HFFc6 (cell line): ENCODE measurements at regions not wholly inside any gene's neighbourhood (a gene's known extent, or its start where the extent isn't known, plus 50 kb on each side); places are given as distances from the start of the nearest gene placed in this dataset.
"Not testable (repeated sequence)": the region's sequence is repeated elsewhere in the genome, so short reads cannot be mapped to it uniquely, and the experiment has no call there.

Experiments
- DNase-seq: peaks from one replicate; pipeline ENCODE4 v3.0.0-alpha.2; 2018
- H3K27ac Mint-ChIP-seq: 2 replicates; pipeline ENCODE4 v1.8.0; 2020; ENCODE audit warnings: mild to moderate bottlenecking, mixed read lengths
- H3K27me3 Mint-ChIP-seq: 2 replicates; pipeline ENCODE4 v1.8.0; 2021; ENCODE audit warnings: mild to moderate bottlenecking, moderate library complexity, mixed read lengths; ENCODE audit not compliant: insufficient read depth
- H3K36me3 Mint-ChIP-seq: 2 replicates; pipeline ENCODE4 v1.8.0; 2021; ENCODE audit warnings: low read depth, mixed read lengths
- H3K4me1 Mint-ChIP-seq: 2 replicates; pipeline ENCODE4 v1.8.0; 2020; ENCODE audit warnings: low read depth, mixed read lengths
- H3K4me3 Mint-ChIP-seq: 2 replicates; pipeline ENCODE4 v1.8.0; 2020; ENCODE audit warnings: mild to moderate bottlenecking, moderate library complexity, mixed read lengths
- H3K9me3 Mint-ChIP-seq: 2 replicates; pipeline ENCODE4 v1.8.0; 2020; ENCODE audit warnings: mild to moderate bottlenecking, mixed read lengths
- CTCF ChIP-seq: fragments of 200-600 bp; sonication (generic); IDR thresholded peaks from 2 replicates; pipeline ENCODE4 v1.5.0; 2021; ENCODE audit warnings: antibody characterized with exemption, mild to moderate bottlenecking

GRCh38 chrX:51158231-51158630 lies 174.4 kb upstream of the NUDT10 start:
- no peak overlapping the region for H3K27ac Mint-ChIP-seq
- no peak overlapping the region for H3K4me3 Mint-ChIP-seq
- H3K4me1 Mint-ChIP-seq, result no peaks in the 10 kb centered on the region
- peaks cover 4% of the 10 kb centered on the region; the same call in 1 of the 2 replicates for H3K9me3 Mint-ChIP-seq
- no peaks in the 10 kb centered on the region; the same call in 1 of the 2 replicates for H3K27me3 Mint-ChIP-seq
- no peaks in the 10 kb centered on the region for H3K36me3 Mint-ChIP-seq
- DNase-seq, result no peak
- no peak for TF ChIP-seq CTCF

GRCh38 chrX:51159378-51159777 lies 173.2 kb upstream of the NUDT10 start:
- H3K27ac Mint-ChIP-seq, H3K4me1 Mint-ChIP-seq, H3K9me3 Mint-ChIP-seq, H3K27me3 Mint-ChIP-seq, H3K36me3 Mint-ChIP-seq, H3K4me3 Mint-ChIP-seq, DNase-seq: not testable (repeated sequence)

- H3K4me3 Mint-ChIP-seq, result no peak overlapping the region
- no peaks in the 10 kb centered on the region for H3K9me3 Mint-ChIP-seq
- H3K27ac Mint-ChIP-seq, result no peak overlapping the region
- TF ChIP-seq CTCF, result no peak
- H3K36me3 Mint-ChIP-seq, result no peaks in the 10 kb centered on the region
- H3K27me3 Mint-ChIP-seq, result no peaks in the 10 kb centered on the region
- DNase-seq, result no peak
- no peaks in the 10 kb centered on the region for H3K4me1 Mint-ChIP-seq
These were observed 168.9 kb upstream of the NUDT10 start for GRCh38 chrX:51163730-51164129.

- not testable (repeated sequence) for DNase-seq, H3K9me3 Mint-ChIP-seq, H3K27me3 Mint-ChIP-seq, H3K4me3 Mint-ChIP-seq, H3K36me3 Mint-ChIP-seq, H3K27ac Mint-ChIP-seq, H3K4me1 Mint-ChIP-seq
These were observed 154.2 kb upstream of the NUDT10 start for GRCh38 chrX:51178356-51178900.

GRCh38 chrX:51179805-51180204 lies 152.8 kb upstream of the NUDT10 start:
- H3K36me3 Mint-ChIP-seq, H3K4me1 Mint-ChIP-seq, H3K4me3 Mint-ChIP-seq: not testable (repeated sequence)

GRCh38 chrX:51182545-51182944 lies 150.1 kb upstream of the NUDT10 start:
- no peaks in the 10 kb centered on the region; the same call in 1 of the 2 replicates for H3K9me3 Mint-ChIP-seq
- TF ChIP-seq CTCF, result no peak
- DNase-seq, result no peak
- H3K4me3 Mint-ChIP-seq, result no peak overlapping the region
- H3K27me3 Mint-ChIP-seq, result no peaks in the 10 kb centered on the region
- H3K4me1 Mint-ChIP-seq, result no peaks in the 10 kb centered on the region
- H3K27ac Mint-ChIP-seq, result no peak overlapping the region
- H3K36me3 Mint-ChIP-seq, result no peaks in the 10 kb centered on the region

More at GRCh38 chrX:51179805-51180204, 152.8 kb upstream of the NUDT10 start:
- not testable (repeated sequence) for H3K27ac Mint-ChIP-seq, DNase-seq, H3K9me3 Mint-ChIP-seq, H3K27me3 Mint-ChIP-seq

GRCh38 chrX:51192104-51192503 lies 140.5 kb upstream of the NUDT10 start:
- DNase-seq, result no peak
- TF ChIP-seq CTCF, result no peak
- peaks cover 11% of the 10 kb centered on the region for H3K9me3 Mint-ChIP-seq

More at GRCh38 chrX:51192104-51192503, 140.5 kb upstream of the NUDT10 start:
- no peaks in the 10 kb centered on the region for H3K36me3 Mint-ChIP-seq
- H3K4me3 Mint-ChIP-seq, result no peak overlapping the region
- H3K27me3 Mint-ChIP-seq, result no peaks in the 10 kb centered on the region
- no peak overlapping the region for H3K27ac Mint-ChIP-seq
- no peaks in the 10 kb centered on the region for H3K4me1 Mint-ChIP-seq
